Endodermal cell (in vitro differentiated cells): ENCODE measurements at regions not wholly inside any gene's neighbourhood (a gene's known extent, or its start where the extent isn't known, plus 50 kb on each side); places are given as distances from the start of the nearest gene placed in this dataset.

Experiments used
- DNase-seq: peaks from one replicate; pipeline ENCODE4 v3.0.0-alpha.2; 2017
- H3K27ac ChIP-seq: 2 replicates; pipeline ENCODE4 v1.5.1; 2013; ENCODE audit warnings: mild to moderate bottlenecking, low read depth, low read length, moderate library complexity
- H3K27me3 ChIP-seq: 2 replicates; pipeline ENCODE4 v1.6.1; 2013; ENCODE audit warnings: mild to moderate bottlenecking, low read length, moderate library complexity; ENCODE audit not compliant: insufficient read depth, control insufficient read depth, poor library complexity, severe bottlenecking
- H3K36me3 ChIP-seq: 2 replicates; pipeline ENCODE4 v1.7.0; 2013; ENCODE audit warnings: mild to moderate bottlenecking, low read length, moderate library complexity; ENCODE audit not compliant: control insufficient read depth, insufficient read depth
- H3K4me1 ChIP-seq: one replicate; pipeline ENCODE4 v1.7.0; 2013; ENCODE audit warnings: low read length; ENCODE audit not compliant: control insufficient read depth, insufficient read depth
- H3K4me3 ChIP-seq: 2 replicates; pipeline ENCODE4 v1.5.1; 2013; ENCODE audit warnings: mild to moderate bottlenecking, low read length, moderate library complexity
- H3K9ac ChIP-seq: 2 replicates; pipeline ENCODE4 v1.6.1; 2013; ENCODE audit warnings: mild to moderate bottlenecking, low read length, moderate library complexity; ENCODE audit not compliant: poor library complexity, severe bottlenecking; ENCODE audit errors: extremely low read depth
- H3K9me3 ChIP-seq: 2 replicates; pipeline ENCODE4 v1.6.1; 2013; ENCODE audit warnings: mild to moderate bottlenecking, low read length, moderate library complexity; ENCODE audit not compliant: control insufficient read depth
- H3K27ac Mint-ChIP-seq: 2 replicates; pipeline ENCODE4 v1.8.0; 2020; ENCODE audit warnings: mixed read lengths
- H3K27me3 Mint-ChIP-seq: 2 replicates; pipeline ENCODE4 v1.8.0; 2021; ENCODE audit warnings: mild to moderate bottlenecking, mixed read lengths; ENCODE audit not compliant: insufficient read depth
- H3K36me3 Mint-ChIP-seq: 2 replicates; pipeline ENCODE4 v1.8.0; 2020; ENCODE audit warnings: low read depth, mixed read lengths
- H3K4me1 Mint-ChIP-seq: 2 replicates; pipeline ENCODE4 v1.8.0; 2020; ENCODE audit warnings: mixed read lengths
- H3K4me3 Mint-ChIP-seq: 2 replicates; pipeline ENCODE4 v1.8.0; 2020; ENCODE audit warnings: mild to moderate bottlenecking, moderate library complexity, mixed read lengths
- H3K9me3 Mint-ChIP-seq: 2 replicates; pipeline ENCODE4 v1.8.0; 2020; ENCODE audit warnings: mild to moderate bottlenecking, mixed read lengths
- CTCF ChIP-seq: fragments of 200-600 bp; sonication (generic); conservative IDR thresholded peaks from 2 replicates; pipeline ENCODE4 v1.5.0; 2021; ENCODE audit warnings: antibody characterized with exemption, mild to moderate bottlenecking
- WGBS, 2 experiments: methylation state at CpG; one replicate each; pipeline versions ENCODE4 v1.1.5 to v1.1.7; 2013; ENCODE audit warnings: missing lambda C conversion rate in 2 of 2, mixed read lengths in 1 of 2; ENCODE audit not compliant: insufficient coverage in 1 of 2, insufficient read length in 1 of 2; 5-methylcytosine and 5-hydroxymethylcytosine counted together

GRCh38 chr4:152188801-152189200, 347.1 kb downstream of the FBXW7 start:
- Histone ChIP-seq H3K4me3 (no peak overlapping the region), H3K27ac (no peak overlapping the region), H3K27me3 (no peaks in the 10 kb centered on the region), H3K9me3 (no peaks in the 10 kb centered on the region), H3K36me3 (no peaks in the 10 kb centered on the region), H3K9ac (no peak overlapping the region), H3K4me1 (no peaks in the 10 kb centered on the region)
- Mint-ChIP-seq H3K36me3 (no peaks in the 10 kb centered on the region), H3K4me3 (no peak overlapping the region), H3K4me1 (no peaks in the 10 kb centered on the region), H3K9me3 (peaks cover 4% of the 10 kb centered on the region), H3K27ac (no peak overlapping the region), H3K27me3 (no peaks in the 10 kb centered on the region)
- no peak for DNase-seq
- 80 to 81% methylated on average over 3 to 4 of the region's 4 CpGs for WGBS, 2 experiments
- no peak for TF ChIP-seq CTCF

- TF ChIP-seq CTCF = no peak
- Histone ChIP-seq H3K27me3 (no peaks in the 10 kb centered on the region), H3K4me3 (no peak overlapping the region), H3K27ac (no peak overlapping the region), H3K4me1 (no peaks in the 10 kb centered on the region), H3K9me3 (no peaks in the 10 kb centered on the region), H3K9ac (no peak overlapping the region), H3K36me3 (no peaks in the 10 kb centered on the region)
- 86 to 87% methylated on average over 2 to 3 of the region's 3 CpGs for WGBS, 2 experiments
- Mint-ChIP-seq H3K9me3 (peaks cover 4% of the 10 kb centered on the region), H3K27ac (no peak overlapping the region), H3K4me3 (no peak overlapping the region), H3K4me1 (no peaks in the 10 kb centered on the region), H3K27me3 (no peaks in the 10 kb centered on the region), H3K36me3 (no peaks in the 10 kb centered on the region)
- DNase-seq = no peak
Observed at GRCh38 chr4:152187693-152188092, 348.2 kb downstream of the FBXW7 start.

- no peaks in the 10 kb centered on the region for H3K36me3 Mint-ChIP-seq
- Histone ChIP-seq H3K9ac (no peak overlapping the region), H3K27ac (no peak overlapping the region), H3K9me3 (no peaks in the 10 kb centered on the region), H3K27me3 (no peaks in the 10 kb centered on the region), H3K36me3 (no peaks in the 10 kb centered on the region), H3K4me3 (no peak overlapping the region), H3K4me1 (no peaks in the 10 kb centered on the region)
- no peaks in the 10 kb centered on the region for H3K27me3 Mint-ChIP-seq
- peaks cover 4% of the 10 kb centered on the region for H3K9me3 Mint-ChIP-seq
- H3K4me1 Mint-ChIP-seq = no peaks in the 10 kb centered on the region
- H3K4me3 Mint-ChIP-seq = no peak overlapping the region
- no peak for DNase-seq
- TF ChIP-seq CTCF = no peak
- no peak overlapping the region for H3K27ac Mint-ChIP-seq
- 90 to 91% methylated on average over 5 to 8 of the region's 8 CpGs for WGBS, 2 experiments
Observed at GRCh38 chr4:152185786-152186550, 349.9 kb downstream of the FBXW7 start.
